Neural progenitor cell (in vitro differentiated cells): ENCODE measurements at regions not wholly inside any gene's neighbourhood (a gene's known extent, or its start where the extent isn't known, plus 50 kb on each side); places are given as distances from the start of the nearest gene placed in this dataset.

Experiments used
- DNase-seq: peaks from one replicate; pipeline ENCODE4 v3.0.0-alpha.2; 2016; ENCODE audit warnings: low spot score
- H2AFZ ChIP-seq: fragments of 200-600 bp; sonication (generic); replicated peaks from 2 replicates; pipeline ENCODE4 v1.6.1; 2016; ENCODE audit warnings: antibody characterized with exemption
- H3F3A ChIP-seq: fragments of 200-600 bp; sonication (generic); 2 replicates; pipeline ENCODE4 v1.6.1; 2016; ENCODE audit warnings: antibody characterized with exemption, low read depth
- H3K27ac ChIP-seq: fragments of 200-600 bp; sonication (generic); 2 replicates; pipeline ENCODE4 v1.5.1; 2016; ENCODE audit warnings: mild to moderate bottlenecking
- H3K27me3 ChIP-seq: fragments of 200-600 bp; sonication (generic); 2 replicates; pipeline ENCODE4 v1.6.1; 2016; ENCODE audit warnings: mild to moderate bottlenecking, moderate library complexity
- H3K36me3 ChIP-seq: fragments of 200-600 bp; sonication (generic); 2 replicates; pipeline ENCODE4 v1.5.1; 2016
- H3K4me1 ChIP-seq: fragments of 200-600 bp; sonication (generic); 2 replicates; pipeline ENCODE4 v1.6.1; 2016; ENCODE audit warnings: mixed run types
- H3K4me2 ChIP-seq: fragments of 200-600 bp; sonication (generic); 2 replicates; pipeline ENCODE4 v1.6.1; 2016
- H3K4me3 ChIP-seq: fragments of 200-600 bp; sonication (generic); 2 replicates; pipeline ENCODE4 v1.5.1; 2016
- H3K79me2 ChIP-seq: fragments of 200-600 bp; sonication (generic); 2 replicates; pipeline ENCODE4 v1.6.1; 2016; ENCODE audit warnings: low read depth
- H3K9ac ChIP-seq: fragments of 200-600 bp; sonication (generic); 2 replicates; pipeline ENCODE4 v1.6.1; 2016
- H3K9me3 ChIP-seq: fragments of 200-600 bp; sonication (generic); 2 replicates; pipeline ENCODE4 v1.5.1; 2016; ENCODE audit warnings: low read depth
- H4K20me1 ChIP-seq: fragments of 200-600 bp; sonication (generic); 2 replicates; pipeline ENCODE4 v1.6.1; 2016; ENCODE audit warnings: low read depth
- H3K27ac Mint-ChIP-seq: 3 replicates; pipeline ENCODE4 v1.8.0; 2021; ENCODE audit warnings: mixed read lengths
- H3K27me3 Mint-ChIP-seq: 2 replicates; pipeline ENCODE4 v1.8.0; 2022; ENCODE audit warnings: low read depth, mild to moderate bottlenecking, inconsistent platforms, moderate library complexity, mixed read lengths; ENCODE audit not compliant: insufficient read depth
- H3K36me3 Mint-ChIP-seq: 3 replicates; pipeline ENCODE4 v1.8.0; 2021; ENCODE audit warnings: mixed read lengths
- H3K4me1 Mint-ChIP-seq: 3 replicates; pipeline ENCODE4 v1.8.0; 2021; ENCODE audit warnings: mixed read lengths
- H3K4me3 Mint-ChIP-seq: 3 replicates; pipeline ENCODE4 v1.8.0; 2021; ENCODE audit warnings: mild to moderate bottlenecking, moderate library complexity, mixed read lengths
- H3K9me3 Mint-ChIP-seq: 3 replicates; pipeline ENCODE4 v1.8.0; 2020; ENCODE audit warnings: mixed read lengths
- CTCF ChIP-seq: fragments of 200-600 bp; sonication (generic); IDR thresholded peaks from 2 replicates; pipeline ENCODE4 v1.5.1; 2017; ENCODE audit warnings: antibody characterized with exemption, mild to moderate bottlenecking
- EZH2 ChIP-seq: fragments of 200-600 bp; sonication (generic); IDR thresholded peaks from 2 replicates; pipeline ENCODE4 v1.6.1; 2017; ENCODE audit warnings: antibody characterized with exemption, mild to moderate bottlenecking, moderate library complexity
- EZH2phosphoT487 ChIP-seq: fragments of 200-600 bp; sonication (generic); IDR thresholded peaks from 2 replicates; pipeline ENCODE4 v1.6.1; 2017; ENCODE audit warnings: antibody characterized with exemption

GRCh38 chr7:25383402-25383801 lies 155.1 kb upstream of the NPVF start:
- Mint-ChIP-seq H3K9me3 (no peaks in the 10 kb centered on the region), H3K4me3 (no peak overlapping the region), H3K36me3 (no peaks in the 10 kb centered on the region), H3K27ac (no peak overlapping the region), H3K27me3 (peaks cover 5% of the 10 kb centered on the region), H3K4me1 (peaks cover 17% of the 10 kb centered on the region)
- H3K9me3 ChIP-seq, result no peaks in the 10 kb centered on the region
- H3K4me1 ChIP-seq, result peaks cover 7% of the 10 kb centered on the region
- no peaks in the 10 kb centered on the region for H3K27me3 ChIP-seq
- no peak overlapping the region for H3K4me3 ChIP-seq
- no peaks in the 10 kb centered on the region for H3K79me2 ChIP-seq
- no peak for DNase-seq
- H2AFZ ChIP-seq, result no peak overlapping the region
- no peak overlapping the region for H3K4me2 ChIP-seq
- no peaks in the 10 kb centered on the region for H3F3A ChIP-seq
- H3K9ac ChIP-seq, result no peak overlapping the region
- H3K27ac ChIP-seq, result no peak overlapping the region
- no peaks in the 10 kb centered on the region for H4K20me1 ChIP-seq
- no peak for TF ChIP-seq EZH2phosphoT487
- TF ChIP-seq EZH2, result no peak
- no peak for TF ChIP-seq CTCF
- no peaks in the 10 kb centered on the region for H3K36me3 ChIP-seq

- Histone ChIP-seq H3K79me2 (no peaks in the 10 kb centered on the region), H3K9me3 (no peaks in the 10 kb centered on the region), H4K20me1 (no peaks in the 10 kb centered on the region), H3K4me1 (peaks cover 7% of the 10 kb centered on the region), H3K36me3 (no peaks in the 10 kb centered on the region), H3K27me3 (no peaks in the 10 kb centered on the region), H3K4me2 (no peak overlapping the region), H2AFZ (no peak overlapping the region), H3K9ac (no peak overlapping the region), H3K4me3 (no peak overlapping the region), H3K27ac (no peak overlapping the region), H3F3A (no peaks in the 10 kb centered on the region)
- Mint-ChIP-seq H3K4me1 (peaks cover 21% of the 10 kb centered on the region), H3K4me3 (no peak overlapping the region), H3K36me3 (no peaks in the 10 kb centered on the region), H3K27ac (peak overlapping the region; percentile 42), H3K27me3 (peaks cover 5% of the 10 kb centered on the region), H3K9me3 (no peaks in the 10 kb centered on the region)
- no peak for DNase-seq
- TF ChIP-seq EZH2phosphoT487 (no peak), EZH2 (no peak)
Measured at GRCh38 chr7:25384788-25385505, 156.7 kb upstream of the NPVF start.

- no peak overlapping the region for H3K4me3 Mint-ChIP-seq
- DNase-seq, result no peak
Measured at GRCh38 chr7:25385506-25386136, 157.3 kb upstream of the NPVF start.

GRCh38 chr7:25386311-25386744 lies 158.0 kb upstream of the NPVF start:
- H3K27me3 Mint-ChIP-seq, result peaks cover 5% of the 10 kb centered on the region
- Histone ChIP-seq H3K4me3 (no peak overlapping the region), H3K9me3 (no peaks in the 10 kb centered on the region), H4K20me1 (no peaks in the 10 kb centered on the region), H2AFZ (no peak overlapping the region), H3K27me3 (no peaks in the 10 kb centered on the region), H3K79me2 (no peaks in the 10 kb centered on the region), H3K36me3 (no peaks in the 10 kb centered on the region), H3K4me1 (peaks cover 7% of the 10 kb centered on the region), H3K27ac (no peak overlapping the region), H3K9ac (no peak overlapping the region), H3F3A (no peaks in the 10 kb centered on the region), H3K4me2 (no peak overlapping the region)
- peaks cover 21% of the 10 kb centered on the region for H3K4me1 Mint-ChIP-seq
- no peaks in the 10 kb centered on the region for H3K36me3 Mint-ChIP-seq
- DNase-seq, result no peak
- H3K9me3 Mint-ChIP-seq, result no peaks in the 10 kb centered on the region
- no peak for TF ChIP-seq CTCF
- no peak for TF ChIP-seq EZH2
- no peak for TF ChIP-seq EZH2phosphoT487
- H3K27ac Mint-ChIP-seq, result no peak overlapping the region
- no peak overlapping the region for H3K4me3 Mint-ChIP-seq

More at GRCh38 chr7:25385506-25386136, 157.3 kb upstream of the NPVF start:
- peaks cover 21% of the 10 kb centered on the region for H3K4me1 Mint-ChIP-seq
- Histone ChIP-seq H3K4me2 (no peak overlapping the region), H3K4me3 (no peak overlapping the region), H3F3A (no peaks in the 10 kb centered on the region), H3K79me2 (no peaks in the 10 kb centered on the region), H3K9ac (no peak overlapping the region), H2AFZ (no peak overlapping the region), H3K9me3 (no peaks in the 10 kb centered on the region), H4K20me1 (no peaks in the 10 kb centered on the region), H3K27ac (no peak overlapping the region), H3K4me1 (peaks cover 7% of the 10 kb centered on the region), H3K27me3 (no peaks in the 10 kb centered on the region), H3K36me3 (no peaks in the 10 kb centered on the region)
- H3K27ac Mint-ChIP-seq, result peak overlapping the region; percentile 20
- no peak for TF ChIP-seq EZH2
- H3K9me3 Mint-ChIP-seq, result no peaks in the 10 kb centered on the region
- H3K27me3 Mint-ChIP-seq, result peaks cover 5% of the 10 kb centered on the region
- no peaks in the 10 kb centered on the region for H3K36me3 Mint-ChIP-seq
